GM12875 (cell line): ENCODE measurements at regions not wholly inside any gene's neighbourhood (a gene's known extent, or its start where the extent isn't known, plus 50 kb on each side); places are given as distances from the start of the nearest gene placed in this dataset.
"Not testable (repeated sequence)": the region's sequence is repeated elsewhere in the genome, so short reads cannot be mapped to it uniquely, and the experiment has no call there.

Experiments used
- H3K4me3 ChIP-seq: one replicate; pipeline ENCODE4 v1.5.1; 2011; ENCODE audit warnings: low read depth, low read length, control low read depth
- CTCF ChIP-seq: IDR thresholded peaks from 2 replicates; pipeline ENCODE4 v1.5.1; 2011; ENCODE audit warnings: low read depth, mild to moderate bottlenecking, control low read depth, inconsistent platforms, low read length, moderate library complexity, borderline replicate concordance; ENCODE audit not compliant: insufficient read depth

GRCh38 chr6:27124252-27124657 is 123.2 kb upstream of the PRSS16 start:
- no peak overlapping the region for H3K4me3 ChIP-seq
- no peak for TF ChIP-seq CTCF

DNA sequence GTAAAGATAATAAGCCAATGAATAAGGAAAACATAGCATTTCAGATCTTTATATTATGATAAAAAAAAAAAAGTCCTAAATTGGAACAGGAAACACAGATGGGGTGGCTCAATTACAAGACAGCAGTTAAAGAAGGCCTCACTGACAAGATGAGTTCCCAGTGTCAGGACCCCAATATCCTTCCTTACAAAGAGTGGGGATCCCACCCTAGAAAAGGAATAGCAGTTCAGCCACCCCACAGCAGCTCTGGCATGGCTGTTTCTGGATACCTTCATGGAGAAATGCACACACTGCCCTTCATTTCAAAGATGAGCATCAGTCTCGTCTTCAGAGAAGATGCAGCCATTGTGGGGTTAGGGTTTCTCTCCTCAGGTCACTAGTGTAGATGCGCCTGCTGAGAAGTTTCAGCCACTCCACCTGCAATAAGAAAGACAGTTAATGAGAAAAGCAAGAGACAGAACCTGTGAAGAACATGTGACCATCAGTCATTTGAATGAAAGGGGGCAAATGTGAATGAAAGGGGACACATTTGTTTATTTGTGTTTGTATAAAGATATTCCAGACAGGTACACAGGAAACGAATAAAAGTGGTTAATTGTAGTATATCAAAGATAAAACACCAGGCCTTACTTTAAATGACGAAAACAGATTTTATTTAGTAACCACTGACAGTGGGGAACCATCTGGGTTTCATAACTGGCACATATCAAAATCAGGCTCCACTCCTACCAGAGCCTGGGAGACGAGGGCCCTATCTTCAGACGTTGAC is 121.3 kb upstream of the PRSS16 start:
- TF ChIP-seq CTCF = no peak
- H3K4me3 ChIP-seq = no peak overlapping the region

DNA sequence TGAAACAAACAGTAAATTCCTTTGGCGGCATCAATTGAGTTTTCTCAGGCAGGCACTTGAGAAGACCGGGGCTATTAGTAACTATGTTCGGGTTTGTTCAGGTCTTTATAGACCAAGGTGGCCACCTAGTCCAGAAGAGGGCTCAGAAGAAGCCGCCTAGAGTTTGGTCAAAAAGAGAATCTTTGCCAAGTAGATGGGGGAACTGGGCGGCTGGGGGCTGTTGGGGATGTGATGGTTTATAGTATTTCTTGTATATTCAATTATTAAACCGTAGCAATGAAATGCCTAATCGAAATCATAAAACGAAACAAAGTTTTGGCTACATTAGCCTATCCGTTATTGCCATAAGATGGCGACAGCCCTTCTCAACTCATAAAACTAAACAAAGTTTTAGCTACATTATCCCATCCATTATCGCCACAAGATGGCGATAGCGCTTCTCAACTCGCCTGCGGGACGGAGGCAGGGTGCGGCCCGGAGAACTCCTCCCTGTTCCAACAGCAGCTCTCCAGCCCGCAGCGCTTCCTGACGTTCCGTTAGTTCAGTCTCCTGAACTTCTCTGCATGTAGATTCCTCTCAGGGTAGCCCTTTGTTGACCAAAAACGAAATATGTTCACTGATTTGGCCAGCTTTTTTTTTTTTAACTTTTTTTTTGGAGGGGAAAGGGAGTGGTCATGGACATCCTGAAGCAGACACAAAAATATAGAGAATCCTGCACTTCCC is 120.5 kb upstream of the PRSS16 start:
- peak; percentile 69 for TF ChIP-seq CTCF
- H3K4me3 ChIP-seq = peak overlapping the region; percentile 10

DNA sequence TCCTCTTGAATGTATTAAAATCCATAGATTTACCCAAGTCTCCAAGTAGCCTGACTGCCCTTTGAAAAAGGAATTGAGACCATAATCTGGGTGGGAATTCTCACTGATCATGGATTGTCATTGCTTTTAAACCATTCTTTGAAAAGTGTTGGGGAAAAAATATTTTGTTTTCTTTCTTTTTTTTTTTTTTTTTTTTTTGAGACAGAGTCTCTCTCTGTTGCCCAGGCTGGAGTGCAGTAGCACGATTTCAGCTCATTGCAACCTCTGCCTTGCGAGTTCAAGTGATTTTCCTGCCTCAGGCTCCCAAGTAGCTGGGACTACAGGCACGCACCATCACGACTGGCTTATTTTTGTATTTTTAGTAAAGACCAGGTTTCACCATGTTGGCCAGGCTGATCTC is 119.6 kb upstream of the PRSS16 start:
- H3K4me3 ChIP-seq = not testable (repeated sequence)

- no peak for TF ChIP-seq CTCF
- no peak overlapping the region for H3K4me3 ChIP-seq
Observed at GRCh38 chr6:27128311-27129094, 119.0 kb upstream of the PRSS16 start.

DNA sequence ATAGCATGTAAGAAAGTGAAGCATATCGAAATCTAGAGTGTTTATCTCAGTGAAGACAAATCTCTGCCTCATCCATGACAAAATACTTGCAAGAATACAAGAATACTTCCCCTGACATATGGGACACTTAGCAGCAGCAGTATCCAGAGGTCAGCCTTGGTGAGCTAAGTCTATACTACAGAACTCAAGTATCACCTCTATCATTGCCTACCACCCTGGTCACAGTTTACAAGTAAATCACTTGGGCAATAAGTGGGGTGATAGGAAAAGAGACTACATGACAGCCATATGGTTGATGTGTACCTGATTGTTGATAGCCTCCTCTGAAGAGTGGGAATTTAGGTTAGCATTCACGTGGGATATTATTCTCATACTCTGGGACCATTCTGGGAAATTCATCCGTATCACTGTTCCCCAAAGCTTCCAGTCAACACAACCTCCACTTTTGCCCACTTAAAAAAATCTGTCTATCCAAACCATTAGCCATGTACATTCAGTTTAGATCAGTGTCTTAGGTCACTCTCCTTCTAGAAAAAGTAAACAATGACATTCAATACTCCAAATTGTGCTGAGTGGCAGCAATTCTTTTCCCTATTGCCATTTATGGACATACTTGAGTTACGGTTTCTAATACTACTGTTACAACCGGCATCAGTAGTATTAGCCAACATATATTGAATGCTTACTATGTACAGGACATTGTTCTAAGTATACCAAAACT is 118.2 kb upstream of the PRSS16 start:
- no peak overlapping the region for H3K4me3 ChIP-seq
- TF ChIP-seq CTCF = no peak

- TF ChIP-seq CTCF = no peak
- H3K4me3 ChIP-seq = peak overlapping the region; percentile 13
Observed at GRCh38 chr6:27129917-27130316, 117.6 kb upstream of the PRSS16 start.
